ENCODE measurements at regions not wholly inside any gene's neighbourhood (a gene's known extent, or its start where the extent isn't known, plus 50 kb on each side); places are given as distances from the start of the nearest gene placed in this dataset.
"Not testable (repeated sequence)": the region's sequence is repeated elsewhere in the genome, so short reads cannot be mapped to it uniquely, and the experiment has no call there.

DNA sequence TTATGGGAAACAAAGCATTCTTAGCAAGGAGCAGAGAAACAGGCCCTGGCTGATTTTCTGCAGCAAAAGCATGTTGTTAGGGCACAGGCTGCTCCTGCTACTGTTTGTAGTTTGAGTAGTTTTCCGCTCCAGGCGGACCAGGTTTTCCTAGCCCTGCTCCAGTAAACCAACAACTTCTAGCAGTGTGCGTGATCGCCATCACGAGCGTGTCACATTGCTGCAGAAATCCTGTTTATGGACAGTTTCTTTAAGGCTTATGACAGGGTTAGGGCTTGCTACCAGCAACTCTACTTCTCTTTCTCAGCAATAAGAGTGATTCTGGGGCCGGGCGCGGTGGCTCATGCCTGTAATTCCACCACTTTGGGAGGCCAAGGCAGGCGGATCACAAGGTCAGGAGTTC is 803.9 kb upstream of the CDH10 start:
- no TSS peak for BruUV-seq (replicated peaks)
- Histone ChIP-seq H2AFZ (ENCODE audit: low read length) (no peak overlapping the region), H3K4me3 (ENCODE audit: low read depth, low read length, poor library complexity, severe bottlenecking) (no peak overlapping the region), H3K9me3 (ENCODE audit: low read length) (no peaks in the 10 kb centered on the region), H3K36me3 (ENCODE audit: insufficient read depth, low read length) (no peaks in the 10 kb centered on the region), H3K4me1 (ENCODE audit: insufficient read depth, low read length, poor library complexity, severe bottlenecking) (no peaks in the 10 kb centered on the region), H3K27ac (ENCODE audit: low read depth, low read length, poor library complexity, severe bottlenecking) (no peak overlapping the region), H4K20me1 (ENCODE audit: insufficient read depth, low read length) (no peaks in the 10 kb centered on the region), H3K9me2 (ENCODE audit: insufficient read depth, low read length) (no peaks in the 10 kb centered on the region), H3K79me2 (ENCODE audit: insufficient read depth, low read depth, low read length) (no peaks in the 10 kb centered on the region), H3K4me2 (ENCODE audit: low read length) (no peak overlapping the region)
- no peak for DNase-seq (ENCODE audit: low spot score)
- intact Hi-C loops (cut with micrococcal nuclease; ENCODE audit: unreplicated experiment): no loop called here
- ChIA-PET CTCF (ENCODE audit: unreplicated experiment) (no interaction called here), POLR2A (no interaction called here)
- TF ChIP-seq, protein P1, sequence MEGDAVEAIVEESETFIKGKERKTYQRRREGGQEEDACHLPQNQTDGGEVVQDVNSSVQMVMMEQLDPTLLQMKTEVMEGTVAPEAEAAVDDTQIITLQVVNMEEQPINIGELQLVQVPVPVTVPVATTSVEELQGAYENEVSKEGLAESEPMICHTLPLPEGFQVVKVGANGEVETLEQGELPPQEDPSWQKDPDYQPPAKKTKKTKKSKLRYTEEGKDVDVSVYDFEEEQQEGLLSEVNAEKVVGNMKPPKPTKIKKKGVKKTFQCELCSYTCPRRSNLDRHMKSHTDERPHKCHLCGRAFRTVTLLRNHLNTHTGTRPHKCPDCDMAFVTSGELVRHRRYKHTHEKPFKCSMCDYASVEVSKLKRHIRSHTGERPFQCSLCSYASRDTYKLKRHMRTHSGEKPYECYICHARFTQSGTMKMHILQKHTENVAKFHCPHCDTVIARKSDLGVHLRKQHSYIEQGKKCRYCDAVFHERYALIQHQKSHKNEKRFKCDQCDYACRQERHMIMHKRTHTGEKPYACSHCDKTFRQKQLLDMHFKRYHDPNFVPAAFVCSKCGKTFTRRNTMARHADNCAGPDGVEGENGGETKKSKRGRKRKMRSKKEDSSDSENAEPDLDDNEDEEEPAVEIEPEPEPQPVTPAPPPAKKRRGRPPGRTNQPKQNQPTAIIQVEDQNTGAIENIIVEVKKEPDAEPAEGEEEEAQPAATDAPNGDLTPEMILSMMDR (conservative IDR thresholded peaks at IDR 0.05; ENCODE audit: low read length): no peak
- TF ChIP-seq EZH2phosphoT487 (IDR thresholded peaks at IDR 0.05; ENCODE audit: borderline replicate concordance, low read depth, low read length): no peak

DNA sequence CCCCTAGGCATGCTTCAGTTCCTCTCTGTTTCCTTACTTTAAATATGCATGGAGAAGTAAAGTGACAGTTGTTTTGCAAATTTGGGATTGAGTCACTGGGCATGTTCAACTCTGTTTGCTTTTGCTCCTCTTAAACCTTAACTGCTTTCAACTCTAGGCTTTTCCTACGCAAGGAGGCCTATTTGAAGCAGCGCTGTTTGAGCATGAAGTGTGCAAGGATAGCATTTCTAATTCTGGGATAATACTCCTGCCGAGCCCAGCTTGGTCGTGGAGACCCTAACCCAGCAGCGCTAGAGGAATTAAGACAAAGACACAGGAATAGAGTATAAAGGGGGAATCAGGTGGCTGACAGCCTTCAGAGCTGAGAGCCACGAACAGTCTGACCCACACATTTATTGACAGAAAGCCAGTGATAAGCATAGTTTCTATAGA is 803.4 kb upstream of the CDH10 start:
- no TSS peak for BruUV-seq (replicated peaks)
- TF ChIP-seq, protein P1 (conservative IDR thresholded peaks at IDR 0.05; ENCODE audit: low read length): no peak
- TF ChIP-seq EZH2phosphoT487 (IDR thresholded peaks at IDR 0.05; ENCODE audit: borderline replicate concordance, low read depth, low read length): no peak
- ChIA-PET POLR2A (no interaction called here), CTCF (ENCODE audit: unreplicated experiment) (no interaction called here)
- intact Hi-C loops (cut with micrococcal nuclease; ENCODE audit: unreplicated experiment): no loop called here
- Histone ChIP-seq H3K36me3 (ENCODE audit: insufficient read depth, low read length) (no peaks in the 10 kb centered on the region), H3K4me2 (ENCODE audit: low read length) (no peak overlapping the region), H3K9me3 (ENCODE audit: low read length) (no peaks in the 10 kb centered on the region), H3K9me2 (ENCODE audit: insufficient read depth, low read length) (no peaks in the 10 kb centered on the region), H3K27ac (ENCODE audit: low read depth, low read length, poor library complexity, severe bottlenecking) (no peak overlapping the region), H3K4me1 (ENCODE audit: insufficient read depth, low read length, poor library complexity, severe bottlenecking) (no peaks in the 10 kb centered on the region), H4K20me1 (ENCODE audit: insufficient read depth, low read length) (no peaks in the 10 kb centered on the region), H2AFZ (ENCODE audit: low read length) (no peak overlapping the region), H3K79me2 (ENCODE audit: insufficient read depth, low read depth, low read length) (no peaks in the 10 kb centered on the region), H3K4me3 (ENCODE audit: low read depth, low read length, poor library complexity, severe bottlenecking) (no peak overlapping the region)
- no peak for DNase-seq (ENCODE audit: low spot score)

DNA sequence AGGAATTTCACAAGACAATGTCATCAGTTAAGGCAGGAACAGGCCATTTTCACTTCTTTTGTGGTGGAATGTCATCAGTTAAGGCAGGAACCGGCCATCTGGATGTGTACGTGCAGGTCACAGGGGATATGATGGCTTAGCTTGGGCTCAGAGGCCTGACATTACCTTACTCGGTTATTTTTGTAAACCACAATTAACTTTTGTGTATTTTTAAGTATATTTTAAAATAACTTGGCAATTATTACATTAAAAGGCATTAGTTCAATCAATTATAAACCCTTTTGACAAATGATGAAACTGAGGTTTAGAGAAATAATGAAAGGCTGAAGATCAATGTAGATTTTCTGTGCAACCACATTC is 801.3 kb upstream of the CDH10 start:
- intact Hi-C loops (cut with micrococcal nuclease; ENCODE audit: unreplicated experiment); H3K4me2 ChIP-seq (ENCODE audit: low read length); H3K79me2 ChIP-seq (ENCODE audit: insufficient read depth, low read depth, low read length); H2AFZ ChIP-seq (ENCODE audit: low read length); H3K9me2 ChIP-seq (ENCODE audit: insufficient read depth, low read length); H3K36me3 ChIP-seq (ENCODE audit: insufficient read depth, low read length); POLR2A ChIA-PET; H4K20me1 ChIP-seq (ENCODE audit: insufficient read depth, low read length); H3K4me3 ChIP-seq (ENCODE audit: low read depth, low read length, poor library complexity, severe bottlenecking); H3K27ac ChIP-seq (ENCODE audit: low read depth, low read length, poor library complexity, severe bottlenecking); DNase-seq (ENCODE audit: low spot score); H3K4me1 ChIP-seq (ENCODE audit: insufficient read depth, low read length, poor library complexity, severe bottlenecking); CTCF ChIA-PET (ENCODE audit: unreplicated experiment); BruUV-seq (replicated peaks); H3K9me3 ChIP-seq (ENCODE audit: low read length): not testable (repeated sequence)

DNA sequence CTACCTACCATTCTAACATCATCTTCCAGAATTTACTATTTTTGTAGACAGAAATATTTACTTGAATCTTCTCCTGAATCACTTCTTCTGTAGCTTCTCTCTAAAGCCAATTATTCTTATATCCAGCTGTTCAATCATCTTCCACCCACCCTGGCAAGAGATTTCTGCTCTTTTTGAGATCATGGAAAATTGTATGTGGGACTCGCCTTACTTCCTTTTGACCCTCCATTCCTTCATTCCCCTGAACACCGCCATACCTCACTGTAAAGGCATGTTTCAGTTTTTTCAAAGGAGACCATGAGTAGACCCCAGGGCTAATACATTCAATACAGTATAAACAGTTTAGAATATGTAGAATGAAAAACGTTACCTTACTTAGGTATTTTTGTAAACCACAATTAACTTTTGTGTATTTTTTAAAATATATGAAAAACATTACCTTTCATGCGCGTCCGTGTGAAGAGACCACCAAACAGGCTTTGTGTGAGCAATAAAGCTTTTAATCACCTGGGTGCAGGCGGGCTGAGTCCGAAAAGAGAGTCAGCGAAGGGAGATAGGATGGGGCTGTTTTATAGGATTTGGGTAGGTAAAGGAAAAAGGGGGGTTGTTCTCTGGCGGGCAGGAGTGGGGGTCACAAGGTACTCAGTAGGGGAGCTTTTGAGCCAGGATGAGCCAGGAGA is 800.7 kb upstream of the CDH10 start:
- H3K4me1 ChIP-seq (ENCODE audit: insufficient read depth, low read length, poor library complexity, severe bottlenecking); H3K79me2 ChIP-seq (ENCODE audit: insufficient read depth, low read depth, low read length); H3K4me2 ChIP-seq (ENCODE audit: low read length); H4K20me1 ChIP-seq (ENCODE audit: insufficient read depth, low read length); DNase-seq (ENCODE audit: low spot score); H3K9me2 ChIP-seq (ENCODE audit: insufficient read depth, low read length); H3K9me3 ChIP-seq (ENCODE audit: low read length); CTCF ChIA-PET (ENCODE audit: unreplicated experiment); H3K36me3 ChIP-seq (ENCODE audit: insufficient read depth, low read length); H3K27ac ChIP-seq (ENCODE audit: low read depth, low read length, poor library complexity, severe bottlenecking); BruUV-seq (replicated peaks); intact Hi-C loops (cut with micrococcal nuclease; ENCODE audit: unreplicated experiment); POLR2A ChIA-PET; H2AFZ ChIP-seq (ENCODE audit: low read length); H3K4me3 ChIP-seq (ENCODE audit: low read depth, low read length, poor library complexity, severe bottlenecking): not testable (repeated sequence)

Measured in OCI-LY7 (cell line).